Stimulated activated CD4-positive, alpha-beta T cell treated with anti-CD3 and anti-CD28 coated beads, TNF-alpha, amount 100 ng/mL, for 1 hour (primary cell): ENCODE measurements at regions not wholly inside any gene's neighbourhood (a gene's known extent, or its start where the extent isn't known, plus 50 kb on each side); places are given as distances from the start of the nearest gene placed in this dataset.
A peak's percentile ranks its signal among the peaks of the same experiment; 100 is the strongest.
"Not testable (repeated sequence)": the region's sequence is repeated elsewhere in the genome, so short reads cannot be mapped to it uniquely, and the experiment has no call there.

Experiments used
- DNase-seq, 3 donors: peaks; one replicate each; pipeline ENCODE4 v3.0.0-alpha.2; 2020; ENCODE audit warnings: low read depth in 3 of 3, low spot score in 1 of 3

- DNase-seq = not testable (repeated sequence)
These were observed 473.3 kb downstream of the SPATA31A6 start for GRCh38 chr9:42656789-42657188.

GRCh38 chr9:42657496-42657895 is 474.0 kb downstream of the SPATA31A6 start:
- DNase-seq = not testable (repeated sequence)

- DNase-seq = not testable (repeated sequence)
These were observed 513.7 kb downstream of the SPATA31A6 start for GRCh38 chr9:42697146-42697545.

- DNase-seq = not testable (repeated sequence)
These were observed 519.4 kb downstream of the SPATA31A6 start for GRCh38 chr9:42702890-42703289.

- DNase-seq = not testable (repeated sequence)
These were observed 541.7 kb downstream of the SPATA31A6 start for GRCh38 chr9:42724841-42725835.

- peak; percentile 12 to 34 (median 29) for DNase-seq
These were observed 559.8 kb downstream of the SPATA31A6 start for GRCh38 chr9:42743030-42743814.

GRCh38 chr9:42757251-42757650 is 573.8 kb downstream of the SPATA31A6 start:
- DNase-seq = not testable (repeated sequence)

- not testable (repeated sequence) for DNase-seq
These were observed 575.9 kb downstream of the SPATA31A6 start for GRCh38 chr9:42759320-42759719.

GRCh38 chr9:42782201-42782600 is 598.7 kb downstream of the SPATA31A6 start:
- DNase-seq = not testable (repeated sequence)

- not testable (repeated sequence) for DNase-seq
These were observed 609.3 kb downstream of the SPATA31A6 start for GRCh38 chr9:42792725-42793124.

- not testable (repeated sequence) for DNase-seq
These were observed 615.1 kb downstream of the SPATA31A6 start for GRCh38 chr9:42798571-42798970.

- DNase-seq = not testable (repeated sequence)
These were observed 619.3 kb downstream of the SPATA31A6 start for GRCh38 chr9:42802716-42803115.

- not testable (repeated sequence) for DNase-seq
These were observed 623.2 kb downstream of the SPATA31A6 start for GRCh38 chr9:42806674-42807073.

- DNase-seq = not testable (repeated sequence)
These were observed 638.0 kb downstream of the SPATA31A6 start for GRCh38 chr9:42821468-42821867.

- not testable (repeated sequence) for DNase-seq
These were observed 664.7 kb downstream of the SPATA31A6 start for GRCh38 chr9:42848156-42848555.

GRCh38 chr9:42850896-42851693 is 667.6 kb downstream of the SPATA31A6 start:
- DNase-seq = not testable (repeated sequence)

- DNase-seq = not testable (repeated sequence)
These were observed 668.2 kb downstream of the SPATA31A6 start for GRCh38 chr9:42851701-42852100.

GRCh38 chr9:42852133-42852930 is 668.9 kb downstream of the SPATA31A6 start:
- DNase-seq = not testable (repeated sequence)

- not testable (repeated sequence) for DNase-seq
These were observed 676.7 kb downstream of the SPATA31A6 start for GRCh38 chr9:42860133-42860532.

- DNase-seq = not testable (repeated sequence)
These were observed 679.0 kb downstream of the SPATA31A6 start for GRCh38 chr9:42862465-42862864.
